Frontal cortex (tissue), 3 donors: ENCODE measurements at regions not wholly inside any gene's neighbourhood (a gene's known extent, or its start where the extent isn't known, plus 50 kb on each side); places are given as distances from the start of the nearest gene placed in this dataset.
"Not testable (repeated sequence)": the region's sequence is repeated elsewhere in the genome, so short reads cannot be mapped to it uniquely, and the experiment has no call there.

Source experiments
- DNase-seq, 2 donors: peaks; one replicate each; pipeline ENCODE4 v3.0.0; 2012; ENCODE audit warnings: low spot score in 2 of 2
- FAIRE-seq: peaks from 2 replicates; lab custom pipeline; 2012; peaks lifted over from hg19 to GRCh38; lab: Jason Lieb, UNC
- donor health status: control.
- donor health status: control.
- donor health status: control.

GRCh38 chr11:122604621-122605020 is 50.9 kb upstream of the UBASH3B start:
- DNase-seq (no peak), FAIRE-seq (no peak)

GRCh38 chr11:122601141-122602125 is 54.1 kb upstream of the UBASH3B start:
- DNase-seq: no peak

GRCh38 chr11:122600290-122600689 is 55.2 kb upstream of the UBASH3B start:
- no peak for DNase-seq
- no peak for FAIRE-seq

More at GRCh38 chr11:122601141-122602125, 54.1 kb upstream of the UBASH3B start:
- FAIRE-seq: no peak

GRCh38 chr11:122599434-122599833 is 56.1 kb upstream of the UBASH3B start:
- DNase-seq (no peak), FAIRE-seq (no peak)

- DNase-seq (no peak), FAIRE-seq (no peak)
Observed at GRCh38 chr11:122598971-122599370, 56.6 kb upstream of the UBASH3B start.

GRCh38 chr11:122597511-122597910 is 58.0 kb upstream of the UBASH3B start:
- FAIRE-seq (no peak), DNase-seq (no peak)

GRCh38 chr11:122594986-122595645 is 60.4 kb upstream of the UBASH3B start:
- DNase-seq (no peak), FAIRE-seq (no peak)

GRCh38 chr11:122593473-122594420 is 61.8 kb upstream of the UBASH3B start:
- no peak for DNase-seq
- FAIRE-seq: no peak

- FAIRE-seq (no peak), DNase-seq (no peak)
Observed at GRCh38 chr11:122592641-122593040, 62.9 kb upstream of the UBASH3B start.

GRCh38 chr11:122584670-122585069 is 70.9 kb upstream of the UBASH3B start:
- DNase-seq: no peak
- FAIRE-seq: no peak

- not testable (repeated sequence) for DNase-seq, FAIRE-seq
Observed at GRCh38 chr11:122580071-122580470, 75.5 kb upstream of the UBASH3B start.

GRCh38 chr11:122578171-122578825 is 77.2 kb upstream of the UBASH3B start:
- DNase-seq: no peak
- FAIRE-seq: no peak

- FAIRE-seq (no peak), DNase-seq (no peak)
Observed at GRCh38 chr11:122572592-122572991, 82.9 kb upstream of the UBASH3B start.

GRCh38 chr11:122563761-122564160 is 91.8 kb upstream of the UBASH3B start:
- FAIRE-seq (no peak), DNase-seq (no peak)

- no peak for FAIRE-seq
Observed at GRCh38 chr11:122559734-122560382, 95.7 kb upstream of the UBASH3B start.

GRCh38 chr11:122559218-122559617 is 96.3 kb upstream of the UBASH3B start:
- DNase-seq, FAIRE-seq: not testable (repeated sequence)

More at GRCh38 chr11:122559734-122560382, 95.7 kb upstream of the UBASH3B start:
- no peak for DNase-seq

- DNase-seq, FAIRE-seq: not testable (repeated sequence)
Observed at GRCh38 chr11:122557163-122557562, 98.4 kb upstream of the UBASH3B start.

- FAIRE-seq: no peak
- DNase-seq: no peak
Observed at GRCh38 chr11:122556605-122557004, 98.9 kb upstream of the UBASH3B start.

- FAIRE-seq (no peak), DNase-seq (no peak)
Observed at GRCh38 chr11:122538060-122538459, 117.5 kb upstream of the UBASH3B start.
